ENCODE measurements at regions not wholly inside any gene's neighbourhood (a gene's known extent, or its start where the extent isn't known, plus 50 kb on each side); places are given as distances from the start of the nearest gene placed in this dataset.

- DNase-seq (ENCODE audit: low read depth), result peak; percentile 40
- no peaks in the 10 kb centered on the region for H3K27me3 ChIP-seq (ENCODE audit: insufficient read depth, low read length)
- Mint-ChIP-seq H3K27me3 (ENCODE audit: low read depth, unreplicated experiment) (no peaks in the 10 kb centered on the region), H3K9me3 (ENCODE audit: unreplicated experiment) (peaks cover 2% of the 10 kb centered on the region), H3K4me3 (ENCODE audit: unreplicated experiment) (no peak overlapping the region), H3K36me3 (ENCODE audit: low read depth, unreplicated experiment) (no peaks in the 10 kb centered on the region), H3K4me1 (ENCODE audit: low read depth, unreplicated experiment) (peaks cover 11% of the 10 kb centered on the region), H3K27ac (ENCODE audit: unreplicated experiment) (no peak overlapping the region)
- TF ChIP-seq, protein P1, sequence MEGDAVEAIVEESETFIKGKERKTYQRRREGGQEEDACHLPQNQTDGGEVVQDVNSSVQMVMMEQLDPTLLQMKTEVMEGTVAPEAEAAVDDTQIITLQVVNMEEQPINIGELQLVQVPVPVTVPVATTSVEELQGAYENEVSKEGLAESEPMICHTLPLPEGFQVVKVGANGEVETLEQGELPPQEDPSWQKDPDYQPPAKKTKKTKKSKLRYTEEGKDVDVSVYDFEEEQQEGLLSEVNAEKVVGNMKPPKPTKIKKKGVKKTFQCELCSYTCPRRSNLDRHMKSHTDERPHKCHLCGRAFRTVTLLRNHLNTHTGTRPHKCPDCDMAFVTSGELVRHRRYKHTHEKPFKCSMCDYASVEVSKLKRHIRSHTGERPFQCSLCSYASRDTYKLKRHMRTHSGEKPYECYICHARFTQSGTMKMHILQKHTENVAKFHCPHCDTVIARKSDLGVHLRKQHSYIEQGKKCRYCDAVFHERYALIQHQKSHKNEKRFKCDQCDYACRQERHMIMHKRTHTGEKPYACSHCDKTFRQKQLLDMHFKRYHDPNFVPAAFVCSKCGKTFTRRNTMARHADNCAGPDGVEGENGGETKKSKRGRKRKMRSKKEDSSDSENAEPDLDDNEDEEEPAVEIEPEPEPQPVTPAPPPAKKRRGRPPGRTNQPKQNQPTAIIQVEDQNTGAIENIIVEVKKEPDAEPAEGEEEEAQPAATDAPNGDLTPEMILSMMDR (IDR thresholded peaks at IDR 0.05; ENCODE audit: insufficient read depth, low read depth, low read length), result no peak
- no peak for TF ChIP-seq EZH2 (IDR thresholded peaks at IDR 0.05; ENCODE audit: insufficient read depth, low read length)
- no peaks in the 10 kb centered on the region for H3K79me2 ChIP-seq (ENCODE audit: insufficient read depth, low read length)
- no peak for FAIRE-seq
- H3K4me1 ChIP-seq (ENCODE audit: insufficient read depth, low read length), result no peaks in the 10 kb centered on the region
- H3K4me2 ChIP-seq (ENCODE audit: low read length), result no peak overlapping the region
- H3K27ac ChIP-seq (ENCODE audit: low read depth, low read length), result no peak overlapping the region
- no peaks in the 10 kb centered on the region for H3K9me3 ChIP-seq (ENCODE audit: insufficient read depth, low read depth, low read length)
- no peak overlapping the region for H2AFZ ChIP-seq (ENCODE audit: low read depth, low read length)
- H3K4me3 ChIP-seq (ENCODE audit: insufficient read depth, low read depth, low read length), result no peak overlapping the region
- H3K9ac ChIP-seq (ENCODE audit: low read length), result no peak overlapping the region
- no peaks in the 10 kb centered on the region for H3K36me3 ChIP-seq (ENCODE audit: insufficient read depth, low read length)
- no peaks in the 10 kb centered on the region for H4K20me1 ChIP-seq (ENCODE audit: insufficient read depth, low read length)
Measured at GRCh38 chrX:104307341-104307740, 52.6 kb upstream of the ESX1 start.

DNA sequence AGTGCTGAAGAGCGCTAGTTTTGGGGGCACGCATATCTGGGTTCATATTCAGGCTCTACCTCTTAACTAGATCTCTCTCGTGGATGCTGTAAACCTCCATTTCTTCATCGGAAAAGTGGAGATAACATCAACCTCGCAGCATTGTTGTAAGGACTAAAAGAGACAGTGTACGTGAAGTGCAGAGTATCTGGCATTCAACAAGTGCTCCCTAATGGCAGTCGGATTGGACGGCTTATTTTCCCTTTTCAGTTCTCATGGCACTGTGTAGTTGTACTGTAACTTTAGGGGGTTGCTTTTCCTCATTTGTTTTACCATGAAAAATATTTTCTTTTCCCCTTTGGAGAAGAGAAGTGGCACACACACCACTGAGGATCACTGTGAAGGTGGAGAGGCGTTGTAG, 51.4 kb upstream of the ESX1 start:
- Mint-ChIP-seq H3K27me3 (ENCODE audit: low read depth, unreplicated experiment) (no peaks in the 10 kb centered on the region), H3K27ac (ENCODE audit: unreplicated experiment) (no peak overlapping the region), H3K4me1 (ENCODE audit: low read depth, unreplicated experiment) (peaks cover 11% of the 10 kb centered on the region), H3K36me3 (ENCODE audit: low read depth, unreplicated experiment) (no peaks in the 10 kb centered on the region), H3K4me3 (ENCODE audit: unreplicated experiment) (no peak overlapping the region), H3K9me3 (ENCODE audit: unreplicated experiment) (peaks cover 2% of the 10 kb centered on the region)
- H3K27me3 ChIP-seq (ENCODE audit: insufficient read depth, low read length), result no peaks in the 10 kb centered on the region
- H3K79me2 ChIP-seq (ENCODE audit: insufficient read depth, low read length), result no peaks in the 10 kb centered on the region
- no peak overlapping the region for H3K4me2 ChIP-seq (ENCODE audit: low read length)
- FAIRE-seq (no peak), DNase-seq (ENCODE audit: low read depth) (no peak)
- H3K9ac ChIP-seq (ENCODE audit: low read length), result no peak overlapping the region
- no peaks in the 10 kb centered on the region for H4K20me1 ChIP-seq (ENCODE audit: insufficient read depth, low read length)
- no peaks in the 10 kb centered on the region for H3K4me1 ChIP-seq (ENCODE audit: insufficient read depth, low read length)
- no peaks in the 10 kb centered on the region for H3K36me3 ChIP-seq (ENCODE audit: insufficient read depth, low read length)
- H3K27ac ChIP-seq (ENCODE audit: low read depth, low read length), result no peak overlapping the region
- no peak overlapping the region for H3K4me3 ChIP-seq (ENCODE audit: insufficient read depth, low read depth, low read length)
- TF ChIP-seq EZH2 (IDR thresholded peaks at IDR 0.05; ENCODE audit: insufficient read depth, low read length), result no peak
- TF ChIP-seq, protein P1 (IDR thresholded peaks at IDR 0.05; ENCODE audit: insufficient read depth, low read depth, low read length), result no peak
- H3K9me3 ChIP-seq (ENCODE audit: insufficient read depth, low read depth, low read length), result no peaks in the 10 kb centered on the region
- no peak overlapping the region for H2AFZ ChIP-seq (ENCODE audit: low read depth, low read length)
